ENCODE measurements at regions not wholly inside any gene's neighbourhood (a gene's known extent, or its start where the extent isn't known, plus 50 kb on each side); places are given as distances from the start of the nearest gene placed in this dataset.

GRCh38 chr6:137699031-137699683 is 167.9 kb upstream of the TNFAIP3 start:
- H3K27me3 ChIP-seq (ENCODE audit: insufficient read depth): no peaks in the 10 kb centered on the region; the same call in 1 of the 2 replicates
- no peaks in the 10 kb centered on the region for H3K4me1 ChIP-seq (ENCODE audit: control insufficient read depth in 1 of 2, insufficient read depth in 2 of 2, low read depth in 1 of 2, low read length in 1 of 2)
- H3K79me2 ChIP-seq (ENCODE audit: insufficient read depth): no peaks in the 10 kb centered on the region
- H4K20me1 ChIP-seq (ENCODE audit: insufficient read depth): no peaks in the 10 kb centered on the region
- no peak overlapping the region for H2AFZ ChIP-seq (ENCODE audit: low read depth)
- 7% methylated on average over 5 of the region's 5 CpGs for WGBS (ENCODE audit: low lambda C conversion rate)
- H3F3A ChIP-seq (replicated peaks; ENCODE audit: insufficient read depth): no peaks in the 10 kb centered on the region
- H3K27ac ChIP-seq (ENCODE audit: low read depth in 2 of 2, low read length in 1 of 2): no peak overlapping the region
- no peak overlapping the region for H3K9ac ChIP-seq
- no peak overlapping the region for H3K4me2 ChIP-seq
- no peak overlapping the region for H3K4me3 ChIP-seq (ENCODE audit: low read depth in 2 of 2, low read length in 1 of 2)
- POLR2A ChIA-PET: no interaction called here
- DNase-seq: no peak
- H3K36me3 ChIP-seq (replicated peaks in 1 of 2; ENCODE audit: control insufficient read depth in 1 of 2, insufficient read depth in 2 of 2, low read length in 1 of 2): no peaks in the 10 kb centered on the region
- no peaks in the 10 kb centered on the region for H3K9me3 ChIP-seq
- TF ChIP-seq MEF2A (IDR thresholded peaks at IDR 0.05; ENCODE audit: borderline replicate concordance, low read depth): no peak
- no peak for TF ChIP-seq FOSL2 (IDR thresholded peaks at IDR 0.05; ENCODE audit: borderline replicate concordance, low read depth)
- TF ChIP-seq EP300 (IDR thresholded peaks at IDR 0.05; ENCODE audit: borderline replicate concordance in 1 of 2, low read depth in 1 of 2, low read length in 1 of 2): no peak
- CTCF ChIA-PET: interaction anchor here (0.6 to 1.9 kb wide), 3 partner anchors 9 to 132 kb away, joined by 3 to 7 read pairs (median 3); no protein-coding TSS in a partner anchor
- no peaks in the 10 kb centered on the region for H3K9me2 ChIP-seq

DNA sequence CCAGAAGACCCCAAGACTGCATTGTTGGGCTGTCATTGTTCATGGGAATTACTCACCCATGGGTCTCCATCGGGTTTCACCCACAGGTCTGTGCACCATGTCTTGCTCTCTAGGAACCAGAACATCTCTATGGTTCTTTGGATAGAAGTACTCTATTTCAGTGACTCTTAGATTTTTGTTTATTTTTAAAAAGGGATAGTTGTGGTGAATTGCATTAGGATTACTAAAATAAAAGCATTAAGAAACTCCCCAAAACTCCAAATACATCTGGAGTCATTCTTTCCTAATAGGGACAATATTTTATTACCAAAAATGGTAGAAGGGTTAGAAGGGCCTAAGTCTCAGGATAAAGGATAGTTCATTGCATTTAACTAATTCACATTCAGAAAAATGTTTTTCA is 166.9 kb upstream of the TNFAIP3 start:
- H3K36me3 ChIP-seq (replicated peaks in 1 of 2; ENCODE audit: control insufficient read depth in 1 of 2, insufficient read depth in 2 of 2, low read length in 1 of 2): no peaks in the 10 kb centered on the region
- no peaks in the 10 kb centered on the region for H3F3A ChIP-seq (replicated peaks; ENCODE audit: insufficient read depth)
- DNase-seq: no peak
- WGBS (ENCODE audit: low lambda C conversion rate): 0% methylated on average over 1 of the region's 1 CpG
- H3K4me2 ChIP-seq: no peak overlapping the region
- TF ChIP-seq EZH2phosphoT487 (IDR thresholded peaks at IDR 0.05; ENCODE audit: borderline replicate concordance, low read depth) (no peak), TCF12 (IDR thresholded peaks at IDR 0.05) (no peak), FOSL2 (IDR thresholded peaks at IDR 0.05; ENCODE audit: borderline replicate concordance, low read depth) (no peak), ELF1 (IDR thresholded peaks at IDR 0.05) (no peak), GATA2 (CRISPR knock-in tag; IDR thresholded peaks at IDR 0.05) (no peak), MEF2A (IDR thresholded peaks at IDR 0.05; ENCODE audit: borderline replicate concordance, low read depth) (no peak), CHD2 (IDR thresholded peaks at IDR 0.05; ENCODE audit: low read length, partially characterized antibody) (no peak), NFIC (IDR thresholded peaks at IDR 0.05; ENCODE audit: borderline replicate concordance) (no peak), SIN3A (IDR thresholded peaks at IDR 0.05; ENCODE audit: borderline replicate concordance, low read depth, low read length) (no peak), EP300 (IDR thresholded peaks at IDR 0.05; ENCODE audit: borderline replicate concordance in 1 of 2, low read depth in 1 of 2, low read length in 1 of 2) (no peak), TEAD4 (IDR thresholded peaks at IDR 0.05; ENCODE audit: borderline replicate concordance, insufficient read depth) (no peak), NRF1 (IDR thresholded peaks at IDR 0.05; ENCODE audit: low read depth, low read length) (no peak), JUND (IDR thresholded peaks at IDR 0.05) (no peak), MXI1 (IDR thresholded peaks at IDR 0.05; ENCODE audit: low read depth, low read length) (no peak)
- TF ChIP-seq, protein P1, sequence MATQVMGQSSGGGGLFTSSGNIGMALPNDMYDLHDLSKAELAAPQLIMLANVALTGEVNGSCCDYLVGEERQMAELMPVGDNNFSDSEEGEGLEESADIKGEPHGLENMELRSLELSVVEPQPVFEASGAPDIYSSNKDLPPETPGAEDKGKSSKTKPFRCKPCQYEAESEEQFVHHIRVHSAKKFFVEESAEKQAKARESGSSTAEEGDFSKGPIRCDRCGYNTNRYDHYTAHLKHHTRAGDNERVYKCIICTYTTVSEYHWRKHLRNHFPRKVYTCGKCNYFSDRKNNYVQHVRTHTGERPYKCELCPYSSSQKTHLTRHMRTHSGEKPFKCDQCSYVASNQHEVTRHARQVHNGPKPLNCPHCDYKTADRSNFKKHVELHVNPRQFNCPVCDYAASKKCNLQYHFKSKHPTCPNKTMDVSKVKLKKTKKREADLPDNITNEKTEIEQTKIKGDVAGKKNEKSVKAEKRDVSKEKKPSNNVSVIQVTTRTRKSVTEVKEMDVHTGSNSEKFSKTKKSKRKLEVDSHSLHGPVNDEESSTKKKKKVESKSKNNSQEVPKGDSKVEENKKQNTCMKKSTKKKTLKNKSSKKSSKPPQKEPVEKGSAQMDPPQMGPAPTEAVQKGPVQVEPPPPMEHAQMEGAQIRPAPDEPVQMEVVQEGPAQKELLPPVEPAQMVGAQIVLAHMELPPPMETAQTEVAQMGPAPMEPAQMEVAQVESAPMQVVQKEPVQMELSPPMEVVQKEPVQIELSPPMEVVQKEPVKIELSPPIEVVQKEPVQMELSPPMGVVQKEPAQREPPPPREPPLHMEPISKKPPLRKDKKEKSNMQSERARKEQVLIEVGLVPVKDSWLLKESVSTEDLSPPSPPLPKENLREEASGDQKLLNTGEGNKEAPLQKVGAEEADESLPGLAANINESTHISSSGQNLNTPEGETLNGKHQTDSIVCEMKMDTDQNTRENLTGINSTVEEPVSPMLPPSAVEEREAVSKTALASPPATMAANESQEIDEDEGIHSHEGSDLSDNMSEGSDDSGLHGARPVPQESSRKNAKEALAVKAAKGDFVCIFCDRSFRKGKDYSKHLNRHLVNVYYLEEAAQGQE (IDR thresholded peaks at IDR 0.05; ENCODE audit: low read depth, low read length): no peak
- TF ChIP-seq, protein P2, sequence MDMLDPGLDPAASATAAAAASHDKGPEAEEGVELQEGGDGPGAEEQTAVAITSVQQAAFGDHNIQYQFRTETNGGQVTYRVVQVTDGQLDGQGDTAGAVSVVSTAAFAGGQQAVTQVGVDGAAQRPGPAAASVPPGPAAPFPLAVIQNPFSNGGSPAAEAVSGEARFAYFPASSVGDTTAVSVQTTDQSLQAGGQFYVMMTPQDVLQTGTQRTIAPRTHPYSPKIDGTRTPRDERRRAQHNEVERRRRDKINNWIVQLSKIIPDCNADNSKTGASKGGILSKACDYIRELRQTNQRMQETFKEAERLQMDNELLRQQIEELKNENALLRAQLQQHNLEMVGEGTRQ (IDR thresholded peaks at IDR 0.05; ENCODE audit: borderline replicate concordance, low read depth, low read length): no peak
- TF ChIP-seq, protein P3, sequence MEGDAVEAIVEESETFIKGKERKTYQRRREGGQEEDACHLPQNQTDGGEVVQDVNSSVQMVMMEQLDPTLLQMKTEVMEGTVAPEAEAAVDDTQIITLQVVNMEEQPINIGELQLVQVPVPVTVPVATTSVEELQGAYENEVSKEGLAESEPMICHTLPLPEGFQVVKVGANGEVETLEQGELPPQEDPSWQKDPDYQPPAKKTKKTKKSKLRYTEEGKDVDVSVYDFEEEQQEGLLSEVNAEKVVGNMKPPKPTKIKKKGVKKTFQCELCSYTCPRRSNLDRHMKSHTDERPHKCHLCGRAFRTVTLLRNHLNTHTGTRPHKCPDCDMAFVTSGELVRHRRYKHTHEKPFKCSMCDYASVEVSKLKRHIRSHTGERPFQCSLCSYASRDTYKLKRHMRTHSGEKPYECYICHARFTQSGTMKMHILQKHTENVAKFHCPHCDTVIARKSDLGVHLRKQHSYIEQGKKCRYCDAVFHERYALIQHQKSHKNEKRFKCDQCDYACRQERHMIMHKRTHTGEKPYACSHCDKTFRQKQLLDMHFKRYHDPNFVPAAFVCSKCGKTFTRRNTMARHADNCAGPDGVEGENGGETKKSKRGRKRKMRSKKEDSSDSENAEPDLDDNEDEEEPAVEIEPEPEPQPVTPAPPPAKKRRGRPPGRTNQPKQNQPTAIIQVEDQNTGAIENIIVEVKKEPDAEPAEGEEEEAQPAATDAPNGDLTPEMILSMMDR (IDR thresholded peaks at IDR 0.05): no peak
- TF ChIP-seq, protein P4, sequence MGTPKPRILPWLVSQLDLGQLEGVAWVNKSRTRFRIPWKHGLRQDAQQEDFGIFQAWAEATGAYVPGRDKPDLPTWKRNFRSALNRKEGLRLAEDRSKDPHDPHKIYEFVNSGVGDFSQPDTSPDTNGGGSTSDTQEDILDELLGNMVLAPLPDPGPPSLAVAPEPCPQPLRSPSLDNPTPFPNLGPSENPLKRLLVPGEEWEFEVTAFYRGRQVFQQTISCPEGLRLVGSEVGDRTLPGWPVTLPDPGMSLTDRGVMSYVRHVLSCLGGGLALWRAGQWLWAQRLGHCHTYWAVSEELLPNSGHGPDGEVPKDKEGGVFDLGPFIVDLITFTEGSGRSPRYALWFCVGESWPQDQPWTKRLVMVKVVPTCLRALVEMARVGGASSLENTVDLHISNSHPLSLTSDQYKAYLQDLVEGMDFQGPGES (IDR thresholded peaks at IDR 0.05; ENCODE audit: low read depth, low read length): no peak
- H4K20me1 ChIP-seq (ENCODE audit: insufficient read depth): no peaks in the 10 kb centered on the region
- no peak overlapping the region for H3K4me3 ChIP-seq (ENCODE audit: low read depth in 2 of 2, low read length in 1 of 2)
- no peaks in the 10 kb centered on the region for H3K9me3 ChIP-seq
- no peaks in the 10 kb centered on the region for H3K79me2 ChIP-seq (ENCODE audit: insufficient read depth)
- H3K9ac ChIP-seq: no peak overlapping the region
- H3K9me2 ChIP-seq: no peaks in the 10 kb centered on the region
- H3K4me1 ChIP-seq (ENCODE audit: control insufficient read depth in 1 of 2, insufficient read depth in 2 of 2, low read depth in 1 of 2, low read length in 1 of 2): no peaks in the 10 kb centered on the region
- CTCF ChIA-PET: interaction anchor here (1.9 kb wide), 1 partner anchor 8 kb away, joined by 7 read pairs; no protein-coding TSS in a partner anchor
- no peaks in the 10 kb centered on the region; the same call in 1 of the 2 replicates for H3K27me3 ChIP-seq (ENCODE audit: insufficient read depth)
- no peak overlapping the region for H3K27ac ChIP-seq (ENCODE audit: low read depth in 2 of 2, low read length in 1 of 2)
- POLR2A ChIA-PET: no interaction called here
- H2AFZ ChIP-seq (ENCODE audit: low read depth): no peak overlapping the region

Measured in SK-N-SH (cell line).